COR-L47 (cell line): ENCODE measurements at regions not wholly inside any gene's neighbourhood (a gene's known extent, or its start where the extent isn't known, plus 50 kb on each side); places are given as distances from the start of the nearest gene placed in this dataset.

Experiments
- DNase-seq: peaks from one replicate; lab custom pipeline; 2025; lab: John Stamatoyannopoulos, UW

DNA sequence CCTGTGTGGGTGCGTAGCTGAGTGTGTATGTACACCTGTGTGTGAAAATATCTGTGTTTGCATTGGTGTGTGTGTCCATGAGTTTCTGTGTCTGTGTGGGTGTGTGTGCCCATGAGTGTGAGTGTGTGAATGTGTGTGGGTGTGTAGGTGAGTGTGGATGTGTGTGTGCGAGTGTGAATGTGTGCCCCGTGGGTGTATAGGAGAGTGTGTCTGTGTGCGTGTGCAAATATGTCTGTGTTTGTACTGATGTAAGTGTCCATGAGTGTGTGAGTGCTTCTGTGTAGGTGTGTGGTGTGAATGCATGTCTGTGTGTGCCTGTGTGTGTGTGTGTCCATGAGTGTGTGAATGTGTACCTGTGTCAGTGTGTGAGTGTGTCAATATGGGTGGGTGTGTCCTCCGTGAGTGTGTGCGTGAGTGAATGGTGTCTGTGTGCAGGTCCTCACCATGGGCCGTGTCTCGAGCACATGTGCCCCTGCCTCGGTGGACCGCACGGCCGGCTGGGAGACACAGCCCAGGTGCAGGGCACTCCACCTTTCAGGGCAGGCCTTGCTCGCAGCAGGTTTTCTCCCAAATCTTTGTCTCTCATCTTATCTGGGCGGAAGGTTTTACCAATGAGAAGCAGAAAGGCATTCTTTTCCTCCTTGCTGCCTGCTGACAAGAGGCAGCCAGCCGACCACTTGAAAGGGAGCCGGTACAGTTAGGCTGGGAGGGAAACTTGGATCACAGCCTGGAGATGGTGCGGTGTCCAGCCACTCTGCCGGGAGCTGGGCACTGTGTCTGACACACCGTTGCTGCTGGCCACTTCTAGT lies 107.1 kb upstream of the FAM20C start:
- DNase-seq = no peak

DNA sequence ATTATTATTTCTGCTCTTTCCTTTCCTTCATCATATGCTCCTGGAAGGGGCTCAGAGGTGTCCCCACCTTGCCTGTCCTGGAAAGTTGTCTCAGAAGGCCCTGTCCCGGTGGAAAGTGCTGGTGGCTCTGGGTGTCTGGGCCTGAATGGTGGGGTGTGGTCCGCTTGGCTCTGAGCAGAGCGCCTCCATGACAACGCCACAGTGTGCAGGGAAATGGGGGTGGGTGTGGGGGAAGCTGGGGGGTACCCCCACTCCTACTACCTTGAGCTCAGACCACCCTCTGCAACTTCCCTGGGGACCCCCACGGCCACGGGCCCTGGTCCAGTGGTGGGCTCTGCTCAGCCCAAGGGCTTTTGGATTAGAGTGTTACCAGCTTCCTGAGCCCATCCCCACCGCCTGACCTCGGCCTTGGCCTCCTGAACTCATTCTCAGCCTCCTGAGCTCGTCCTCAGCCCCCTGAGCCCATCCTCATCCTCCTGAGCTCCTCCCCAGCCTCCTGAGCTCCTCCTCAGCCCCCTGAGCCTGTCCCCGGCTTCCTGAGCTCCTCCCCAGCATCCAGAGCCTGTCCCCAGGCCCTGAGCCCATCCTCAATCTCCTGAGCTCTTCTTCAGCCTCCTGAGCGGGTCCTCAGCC lies 106.4 kb upstream of the FAM20C start:
- no peak for DNase-seq

GRCh38 chr7:86629-87028 lies 105.7 kb upstream of the FAM20C start:
- DNase-seq = no peak

DNA sequence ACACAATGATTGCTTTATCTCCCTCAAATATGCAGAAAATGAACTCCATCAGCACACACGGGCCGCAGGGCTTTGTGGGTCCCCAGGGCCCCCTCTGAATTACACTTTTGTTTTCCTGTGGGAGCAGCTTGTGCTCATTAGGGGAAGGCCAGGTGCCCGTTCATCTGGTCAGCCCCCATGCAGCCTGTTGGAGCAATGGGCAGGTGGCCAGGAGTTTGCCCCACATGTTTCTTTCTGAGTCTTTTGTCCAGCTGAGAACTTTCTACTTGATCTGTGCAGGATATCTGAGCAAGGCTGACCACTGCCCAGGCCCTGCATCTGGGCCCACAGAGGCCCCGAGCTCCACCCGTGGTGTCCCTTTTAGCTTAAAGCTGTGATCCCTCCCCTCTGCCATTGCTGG lies 105.3 kb upstream of the FAM20C start:
- DNase-seq = no peak

DNA sequence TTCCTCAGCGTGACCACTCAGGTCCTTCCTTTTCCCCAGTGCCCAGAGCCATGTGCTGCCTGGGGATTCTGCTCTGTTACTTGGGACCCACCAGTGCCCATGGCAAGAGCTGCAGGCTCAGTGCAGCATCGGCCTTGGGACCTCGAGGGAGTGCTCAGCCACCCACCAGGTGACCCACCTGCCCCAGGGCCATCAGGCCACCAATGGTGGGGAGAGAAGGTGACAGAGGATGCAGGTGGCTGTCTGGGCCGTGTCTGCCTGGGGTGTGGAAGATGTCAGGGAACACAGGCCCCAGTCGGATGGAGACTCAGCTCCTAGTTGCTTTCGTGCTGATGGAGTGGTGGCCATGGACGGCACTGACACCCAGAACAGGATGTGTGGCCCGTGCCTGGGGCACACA lies 104.7 kb upstream of the FAM20C start:
- no peak for DNase-seq

DNA sequence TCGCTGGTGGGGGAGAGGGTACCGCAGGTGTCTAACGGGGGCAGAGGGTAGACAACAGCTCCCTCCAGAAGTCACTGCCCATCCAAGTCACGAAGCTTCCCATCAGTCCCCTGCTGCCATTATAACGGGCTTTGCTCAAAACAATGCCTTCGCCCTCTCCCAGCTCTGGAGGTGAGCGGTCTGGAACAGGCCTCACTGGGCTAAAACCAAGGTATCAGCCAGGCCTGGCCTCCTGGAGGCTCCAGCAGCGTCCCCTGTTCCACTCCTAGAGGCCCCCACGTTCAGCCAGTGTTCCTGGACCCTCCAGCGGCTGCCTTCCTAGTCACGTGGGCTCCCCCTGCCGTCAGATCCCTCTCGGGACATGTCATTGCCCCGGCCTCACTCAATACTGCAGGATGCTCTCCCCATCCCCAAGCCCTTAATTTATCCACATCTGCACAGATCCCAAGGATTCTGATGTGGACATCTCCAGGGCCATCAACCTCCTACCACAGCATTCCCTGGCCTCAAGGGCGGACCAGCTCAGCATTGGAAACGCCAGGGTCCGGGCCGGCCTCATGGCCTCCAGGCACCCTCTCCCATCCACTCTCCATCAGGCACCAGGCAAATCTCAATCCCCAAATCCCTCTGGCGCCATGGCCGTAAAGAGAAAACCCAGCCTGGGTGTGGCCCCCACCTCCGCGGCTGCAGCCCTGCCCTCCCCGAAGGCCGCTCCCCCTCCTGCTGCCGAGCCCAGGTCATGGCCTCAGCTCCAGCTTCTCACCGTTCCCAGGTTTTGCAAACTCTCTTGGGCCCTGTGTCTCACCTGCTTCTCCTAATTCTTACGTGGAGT lies 104.1 kb upstream of the FAM20C start:
- no peak for DNase-seq

DNA sequence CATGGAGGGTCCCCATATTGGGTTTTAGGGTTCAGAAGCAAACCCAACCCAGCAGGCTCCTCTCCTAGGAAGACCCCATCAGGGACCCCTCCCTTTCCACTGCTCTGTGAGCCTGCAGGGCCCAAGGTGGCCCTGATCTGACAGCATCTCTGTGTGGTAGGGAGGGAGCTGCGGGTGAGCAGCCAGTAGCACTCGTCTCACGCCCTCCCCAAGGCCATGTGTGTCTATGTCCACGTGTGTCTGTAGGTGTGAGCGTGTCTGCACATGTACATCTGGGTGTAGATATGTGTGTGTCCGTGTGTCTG lies 103.5 kb upstream of the FAM20C start:
- DNase-seq = no peak

- no peak for DNase-seq
These were observed 102.9 kb upstream of the FAM20C start for GRCh38 chr7:89232-90019.

- no peak for DNase-seq
These were observed 102.0 kb upstream of the FAM20C start for GRCh38 chr7:90111-91063.

DNA sequence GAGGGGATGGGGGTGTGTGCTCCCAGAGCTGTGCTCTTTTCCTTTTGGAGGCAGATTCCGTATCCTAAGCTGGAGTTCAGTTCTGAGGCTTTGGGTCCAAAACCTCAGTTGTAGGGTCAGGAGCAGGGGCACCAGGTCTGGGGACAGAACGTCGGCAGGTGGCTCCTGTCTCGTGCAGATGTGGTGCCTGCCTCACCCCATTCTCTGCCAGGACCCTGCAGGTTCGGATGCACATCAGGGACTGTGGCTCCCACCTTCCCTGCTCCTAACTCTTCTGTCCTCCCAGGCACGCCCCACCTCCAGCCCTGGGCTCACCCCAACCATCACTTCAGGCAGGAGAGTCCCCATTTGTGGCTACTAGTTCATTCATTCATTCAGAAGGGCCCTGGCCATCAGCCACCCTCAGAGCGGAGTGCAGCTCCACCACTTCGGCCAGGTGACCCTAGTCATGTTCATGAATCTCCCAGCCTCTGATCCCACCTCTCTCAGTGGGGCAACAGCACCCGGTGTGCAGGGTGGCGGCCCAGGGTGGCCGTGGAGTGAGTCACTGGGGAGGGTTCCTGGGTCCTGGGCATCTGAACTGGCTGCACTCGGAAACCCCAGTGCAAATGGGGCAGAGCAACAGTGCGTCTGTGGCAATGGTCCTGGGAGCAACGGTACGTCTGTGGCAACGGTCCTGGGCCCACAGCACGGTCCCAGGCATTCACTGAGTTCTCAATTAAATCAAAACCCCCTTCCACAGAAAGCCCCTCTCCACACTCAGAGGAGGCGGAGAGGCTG lies 100.8 kb upstream of the FAM20C start:
- DNase-seq = no peak

GRCh38 chr7:92231-92674 lies 100.1 kb upstream of the FAM20C start:
- no peak for DNase-seq

GRCh38 chr7:92888-93672 lies 99.3 kb upstream of the FAM20C start:
- no peak for DNase-seq

GRCh38 chr7:94251-94801 lies 98.0 kb upstream of the FAM20C start:
- DNase-seq = no peak

GRCh38 chr7:95180-95862 lies 97.0 kb upstream of the FAM20C start:
- no peak for DNase-seq

- DNase-seq = no peak
These were observed 96.5 kb upstream of the FAM20C start for GRCh38 chr7:95863-96260.

DNA sequence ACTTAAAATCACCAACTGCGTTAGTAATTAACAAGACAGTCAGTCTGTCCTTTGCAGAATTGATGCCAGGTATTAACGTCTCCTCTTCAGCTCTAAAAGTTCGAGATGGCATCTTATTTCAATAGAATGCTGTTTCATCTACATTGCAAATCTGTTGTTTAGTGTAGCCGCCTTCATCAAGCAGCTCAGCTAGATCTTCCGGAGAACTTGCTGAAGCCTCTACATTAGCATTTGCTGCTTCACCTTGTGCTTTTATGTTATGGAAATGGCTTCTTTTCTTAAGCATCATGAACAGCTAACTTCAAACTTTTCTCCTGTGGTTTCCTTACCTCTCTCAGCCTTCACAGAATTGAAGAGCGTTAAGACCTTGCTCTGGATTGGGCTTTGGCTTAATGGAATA lies 95.5 kb upstream of the FAM20C start:
- no peak for DNase-seq

GRCh38 chr7:97310-97841 lies 95.0 kb upstream of the FAM20C start:
- DNase-seq = no peak
